HG02763 (cell line): ENCODE measurements at regions not wholly inside any gene's neighbourhood (a gene's known extent, or its start where the extent isn't known, plus 50 kb on each side); places are given as distances from the start of the nearest gene placed in this dataset.

Source experiments
- ATAC-seq: cut with Tn5 transposase; IDR thresholded peaks from one replicate; pipeline ENCODE4 v1.9.1; 2021; ENCODE audit warnings: mild to moderate bottlenecking, moderate library complexity; ENCODE audit not compliant: unreplicated experiment

GRCh38 chr4:177047070-177047850 is 254.5 kb upstream of the VEGFC start:
- ATAC-seq = peak; percentile 82

- no peak for ATAC-seq
Measured at GRCh38 chr4:177047851-177048174, 255.1 kb upstream of the VEGFC start.

GRCh38 chr4:177051473-177052060 is 258.1 kb upstream of the NEIL3 start:
- peak; percentile 84 for ATAC-seq

GRCh38 chr4:177052211-177052934 is 257.3 kb upstream of the NEIL3 start:
- no peak for ATAC-seq

GRCh38 chr4:177057186-177057585 is 252.5 kb upstream of the NEIL3 start:
- no peak for ATAC-seq

- no peak for ATAC-seq
Measured at GRCh38 chr4:177064116-177064515, 245.6 kb upstream of the NEIL3 start.

GRCh38 chr4:177064729-177065394 is 244.8 kb upstream of the NEIL3 start:
- ATAC-seq = no peak

GRCh38 chr4:177066746-177067145 is 242.9 kb upstream of the NEIL3 start:
- no peak for ATAC-seq

- ATAC-seq = no peak
Measured at GRCh38 chr4:177070533-177071058, 239.1 kb upstream of the NEIL3 start.

- ATAC-seq = no peak
Measured at GRCh38 chr4:177077095-177077971, 232.3 kb upstream of the NEIL3 start.

GRCh38 chr4:177079327-177079726 is 230.3 kb upstream of the NEIL3 start:
- no peak for ATAC-seq

GRCh38 chr4:177080388-177080787 is 229.3 kb upstream of the NEIL3 start:
- no peak for ATAC-seq

GRCh38 chr4:177087060-177087459 is 222.6 kb upstream of the NEIL3 start:
- ATAC-seq = no peak

- no peak for ATAC-seq
Measured at GRCh38 chr4:177087499-177087898, 222.2 kb upstream of the NEIL3 start.

GRCh38 chr4:177091515-177091914 is 218.2 kb upstream of the NEIL3 start:
- no peak for ATAC-seq

- ATAC-seq = no peak
Measured at GRCh38 chr4:177092807-177093206, 216.9 kb upstream of the NEIL3 start.

GRCh38 chr4:177093964-177094363 is 215.7 kb upstream of the NEIL3 start:
- no peak for ATAC-seq

GRCh38 chr4:177097291-177097690 is 212.4 kb upstream of the NEIL3 start:
- ATAC-seq = no peak

GRCh38 chr4:177099211-177099610 is 210.5 kb upstream of the NEIL3 start:
- ATAC-seq = no peak

- no peak for ATAC-seq
Measured at GRCh38 chr4:177100307-177100706, 209.4 kb upstream of the NEIL3 start.
